OCI-LY3 (cell line): ENCODE measurements at regions not wholly inside any gene's neighbourhood (a gene's known extent, or its start where the extent isn't known, plus 50 kb on each side); places are given as distances from the start of the nearest gene placed in this dataset.

Source experiments
- EZH2phosphoT487 ChIP-seq: fragments of 200-600 bp; shearing (Covaris generic); IDR thresholded peaks from 2 replicates; pipeline ENCODE4 v1.6.1; 2018; ENCODE audit warnings: antibody characterized with exemption, mixed run types, low read depth
- TF ChIP-seq, protein P1 (sequence below): fragments of 200-600, 300-600 bp; sonication (generic); IDR thresholded peaks from 2 replicates; pipeline ENCODE4 v1.5.1; 2014; ENCODE audit warnings: antibody characterized with exemption, low read length, low read depth

DNA sequence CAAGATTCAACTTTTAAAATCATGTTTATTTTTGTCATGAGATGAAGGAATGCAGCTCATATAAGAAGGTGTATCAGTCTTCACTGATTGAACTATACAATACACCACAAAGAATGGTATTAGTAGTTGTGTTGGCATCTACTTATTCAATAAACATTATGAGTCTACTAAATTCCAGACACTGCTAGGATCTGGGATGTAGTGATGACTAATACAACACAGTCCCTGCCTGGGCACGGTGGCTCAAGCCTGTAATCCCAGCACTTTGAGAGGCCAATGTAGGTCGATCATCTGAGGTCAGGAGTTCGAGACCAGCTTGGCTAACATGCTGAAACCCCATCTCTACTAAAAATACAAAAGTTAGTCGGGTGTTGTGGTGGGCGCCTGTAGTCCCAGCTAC is 171.4 kb upstream of the NFIB start:
- TF ChIP-seq, protein P1, sequence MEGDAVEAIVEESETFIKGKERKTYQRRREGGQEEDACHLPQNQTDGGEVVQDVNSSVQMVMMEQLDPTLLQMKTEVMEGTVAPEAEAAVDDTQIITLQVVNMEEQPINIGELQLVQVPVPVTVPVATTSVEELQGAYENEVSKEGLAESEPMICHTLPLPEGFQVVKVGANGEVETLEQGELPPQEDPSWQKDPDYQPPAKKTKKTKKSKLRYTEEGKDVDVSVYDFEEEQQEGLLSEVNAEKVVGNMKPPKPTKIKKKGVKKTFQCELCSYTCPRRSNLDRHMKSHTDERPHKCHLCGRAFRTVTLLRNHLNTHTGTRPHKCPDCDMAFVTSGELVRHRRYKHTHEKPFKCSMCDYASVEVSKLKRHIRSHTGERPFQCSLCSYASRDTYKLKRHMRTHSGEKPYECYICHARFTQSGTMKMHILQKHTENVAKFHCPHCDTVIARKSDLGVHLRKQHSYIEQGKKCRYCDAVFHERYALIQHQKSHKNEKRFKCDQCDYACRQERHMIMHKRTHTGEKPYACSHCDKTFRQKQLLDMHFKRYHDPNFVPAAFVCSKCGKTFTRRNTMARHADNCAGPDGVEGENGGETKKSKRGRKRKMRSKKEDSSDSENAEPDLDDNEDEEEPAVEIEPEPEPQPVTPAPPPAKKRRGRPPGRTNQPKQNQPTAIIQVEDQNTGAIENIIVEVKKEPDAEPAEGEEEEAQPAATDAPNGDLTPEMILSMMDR, result no peak
- no peak for TF ChIP-seq EZH2phosphoT487
